B cell (primary cell): ENCODE measurements at regions not wholly inside any gene's neighbourhood (a gene's known extent, or its start where the extent isn't known, plus 50 kb on each side); places are given as distances from the start of the nearest gene placed in this dataset.

Experiments
- ATAC-seq: fragments of 200-7000 bp; cut with Tn5 transposase; one replicate; pipeline ENCODE4 v1.10.0; 2021; ENCODE audit warnings: low read depth, mild to moderate bottlenecking, moderate number of reproducible peaks, moderate library complexity
- CTCF ChIA-PET: fragments of 350-600 bp; sonication (Branson Sonifier 250); formaldehyde crosslinking; loops from one replicate; lab custom pipeline; 2021; ENCODE audit warnings: antibody characterized with exemption, inconsistent platforms; lab: Charles Lee
- POLR2A ChIA-PET: fragments of 350-600 bp; sonication (Branson Sonifier 250); formaldehyde crosslinking; loops from one replicate; lab custom pipeline; 2021; ENCODE audit warnings: antibody characterized with exemption; lab: Charles Lee
- DNase-seq: peaks from one replicate; pipeline ENCODE4 v3.0.0; 2013
- H2AFZ ChIP-seq: 2 replicates; pipeline ENCODE4 v1.6.1; 2012; ENCODE audit warnings: mild to moderate bottlenecking, low read depth, low read length; ENCODE audit not compliant: insufficient read depth, poor library complexity, severe bottlenecking
- H3K27ac ChIP-seq, 2 donors: 1 replicate in 1 of 2; 2 replicates in 1 of 2; pipeline ENCODE4 v1.5.1; 2012 to 2013; ENCODE audit warnings: low read length in 2 of 2, mild to moderate bottlenecking in 2 of 2, moderate library complexity in 1 of 2
- H3K27me3 ChIP-seq, 4 experiments: fragments of 200-600 bp in 1 of 4; sonication (generic) in 1 of 4; replicated peaks in 1 of 4; 1 replicate in 2 of 4; 2 replicates in 2 of 4; pipeline versions ENCODE4 v1.6.1 to v1.7.0; 2013 to 2016; ENCODE audit warnings: low read length in 3 of 4, mild to moderate bottlenecking in 2 of 4, mixed read lengths in 1 of 4, moderate library complexity in 1 of 4; ENCODE audit not compliant: insufficient read depth in 4 of 4, control insufficient read depth in 3 of 4; ENCODE audit errors: control extremely low read depth in 1 of 4
- H3K36me3 ChIP-seq, 2 experiments: replicated peaks in 1 of 2; 1 replicate in 1 of 2; 2 replicates in 1 of 2; pipeline versions ENCODE4 v1.6.1 to v1.7.1; 2013; ENCODE audit warnings: low read length in 1 of 2; ENCODE audit not compliant: insufficient read depth in 2 of 2, control insufficient read depth in 1 of 2; ENCODE audit errors: control extremely low read depth in 1 of 2, extremely low read depth in 1 of 2
- H3K4me1 ChIP-seq, 2 donors: fragments of 200-600 bp in 1 of 2; sonication (generic) in 1 of 2; 1 replicate in 1 of 2; 2 replicates in 1 of 2; pipeline versions ENCODE4 v1.5.1 to v1.6.1; 2013 to 2017; ENCODE audit warnings: low read length in 2 of 2; ENCODE audit not compliant: control insufficient read depth in 2 of 2, insufficient read depth in 2 of 2
- H3K4me2 ChIP-seq: replicated peaks from 2 replicates; pipeline ENCODE3; 2012; ENCODE audit warnings: mild to moderate bottlenecking, low read depth, low read length; ENCODE audit not compliant: poor library complexity, severe bottlenecking
- H3K4me3 ChIP-seq, 5 experiments: fragments of 200-600 bp in 1 of 5; sonication (generic) in 1 of 5; 1 replicate in 3 of 5; 2 replicates in 2 of 5; pipeline versions ENCODE4 v1.5.1 to v1.7.0; 2011 to 2016; ENCODE audit warnings: low read length in 4 of 5, mild to moderate bottlenecking in 4 of 5, low read depth in 2 of 5, control low read depth in 1 of 5, moderate library complexity in 1 of 5; ENCODE audit not compliant: insufficient read depth in 1 of 5; ENCODE audit errors: control extremely low read depth in 1 of 5, extremely low read depth in 1 of 5
- H3K79me2 ChIP-seq: fragments of 200-600 bp; sonication (generic); one replicate; pipeline ENCODE4 v1.6.0; 2016; ENCODE audit warnings: low read length; ENCODE audit not compliant: control insufficient read depth, insufficient read depth
- H3K9ac ChIP-seq: fragments of 200-600 bp; sonication (generic); 2 replicates; pipeline ENCODE4 v1.6.1; 2017; ENCODE audit warnings: mild to moderate bottlenecking, low read length, moderate library complexity
- H3K9me3 ChIP-seq, 3 donors: one replicate each; pipeline versions ENCODE4 v1.6.1 to v1.7.1; 2013; ENCODE audit warnings: low read length in 2 of 3; ENCODE audit not compliant: control insufficient read depth in 2 of 3, insufficient read depth in 1 of 3; ENCODE audit errors: control extremely low read depth in 1 of 3
- H4K20me1 ChIP-seq: 2 replicates; pipeline ENCODE4 v1.6.0; 2012; ENCODE audit warnings: mild to moderate bottlenecking, low read length; ENCODE audit not compliant: insufficient read depth, control insufficient read depth, poor library complexity, severe bottlenecking
- H3K27ac Mint-ChIP-seq: one replicate; pipeline ENCODE4 v1.8.0; 2021; ENCODE audit warnings: mixed read lengths
- H3K27me3 Mint-ChIP-seq: one replicate; pipeline ENCODE4 v1.8.0; 2021; ENCODE audit warnings: mixed read lengths
- H3K4me1 Mint-ChIP-seq: one replicate; pipeline ENCODE4 v1.8.0; 2021; ENCODE audit warnings: mixed read lengths
- H3K4me3 Mint-ChIP-seq: one replicate; pipeline ENCODE4 v1.8.0; 2021; ENCODE audit warnings: mixed read lengths
- H3K9me3 Mint-ChIP-seq: one replicate; pipeline ENCODE4 v1.8.0; 2022; ENCODE audit warnings: mixed read lengths; ENCODE audit not compliant: insufficient read depth
- EZH2 ChIP-seq: IDR thresholded peaks from 2 replicates; pipeline ENCODE4 v1.6.1; 2012; ENCODE audit warnings: borderline replicate concordance, low read depth, mild to moderate bottlenecking, moderate library complexity, low read length; ENCODE audit not compliant: insufficient read depth, poor library complexity, severe bottlenecking
- WGBS: methylation state at CpG from one replicate; pipeline ENCODE4 v1.1.5; 2013; ENCODE audit warnings: missing lambda C conversion rate; ENCODE audit not compliant: insufficient coverage; 5-methylcytosine and 5-hydroxymethylcytosine counted together
- intact Hi-C: fragments of 100-400 bp; cut with micrococcal nuclease; formaldehyde crosslinking; loops from one replicate; pipeline ENCODE4 v1.10.0; 2022
- TF ChIP-seq, protein P1 (sequence below): fragments of 200-600 bp; IDR thresholded peaks from one replicate; pipeline ENCODE4 v1.8.0; 2022; ENCODE audit warnings: antibody characterized with exemption, mild to moderate bottlenecking

GRCh38 chr1:8133190-8133589 lies 107.1 kb upstream of the ERRFI1 start:
- Mint-ChIP-seq H3K27ac (no peak overlapping the region), H3K9me3 (no peaks in the 10 kb centered on the region), H3K4me1 (no peaks in the 10 kb centered on the region), H3K4me3 (no peak overlapping the region), H3K27me3 (peaks cover 43% of the 10 kb centered on the region)
- no peak for DNase-seq
- no peak for TF ChIP-seq EZH2
- TF ChIP-seq, protein P1, sequence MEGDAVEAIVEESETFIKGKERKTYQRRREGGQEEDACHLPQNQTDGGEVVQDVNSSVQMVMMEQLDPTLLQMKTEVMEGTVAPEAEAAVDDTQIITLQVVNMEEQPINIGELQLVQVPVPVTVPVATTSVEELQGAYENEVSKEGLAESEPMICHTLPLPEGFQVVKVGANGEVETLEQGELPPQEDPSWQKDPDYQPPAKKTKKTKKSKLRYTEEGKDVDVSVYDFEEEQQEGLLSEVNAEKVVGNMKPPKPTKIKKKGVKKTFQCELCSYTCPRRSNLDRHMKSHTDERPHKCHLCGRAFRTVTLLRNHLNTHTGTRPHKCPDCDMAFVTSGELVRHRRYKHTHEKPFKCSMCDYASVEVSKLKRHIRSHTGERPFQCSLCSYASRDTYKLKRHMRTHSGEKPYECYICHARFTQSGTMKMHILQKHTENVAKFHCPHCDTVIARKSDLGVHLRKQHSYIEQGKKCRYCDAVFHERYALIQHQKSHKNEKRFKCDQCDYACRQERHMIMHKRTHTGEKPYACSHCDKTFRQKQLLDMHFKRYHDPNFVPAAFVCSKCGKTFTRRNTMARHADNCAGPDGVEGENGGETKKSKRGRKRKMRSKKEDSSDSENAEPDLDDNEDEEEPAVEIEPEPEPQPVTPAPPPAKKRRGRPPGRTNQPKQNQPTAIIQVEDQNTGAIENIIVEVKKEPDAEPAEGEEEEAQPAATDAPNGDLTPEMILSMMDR = no peak
- POLR2A ChIA-PET = no interaction called here
- no peaks in the 10 kb centered on the region for H3K79me2 ChIP-seq
- H3K4me2 ChIP-seq = no peak overlapping the region
- intact Hi-C loops = no loop called here
- H3K4me1 ChIP-seq = no peaks in the 10 kb centered on the region
- no peak overlapping the region for H3K27ac ChIP-seq
- ATAC-seq = no peak
- peaks cover 0 to 5% (median 2%) of the 10 kb centered on the region in 4 experiments for H3K27me3 ChIP-seq
- CTCF ChIA-PET = interaction anchor here (0.7 kb wide), 1 partner anchor 75 kb away, joined by 3 read pairs; no protein-coding TSS in a partner anchor
- no peak overlapping the region for H3K4me3 ChIP-seq
- no peaks in the 10 kb centered on the region for H4K20me1 ChIP-seq
- WGBS = 32% methylated on average over 4 of the region's 5 CpGs
- no peaks in the 10 kb centered on the region for H3K36me3 ChIP-seq
- no peak overlapping the region for H2AFZ ChIP-seq
- H3K9ac ChIP-seq = no peak overlapping the region
- no peaks in the 10 kb centered on the region for H3K9me3 ChIP-seq

- ATAC-seq = no peak
- peak overlapping the region; percentile 36 for H3K4me2 ChIP-seq
Measured at GRCh38 chr1:8127171-8127641, 101.1 kb upstream of the ERRFI1 start.

More at GRCh38 chr1:8127171-8127641, 101.1 kb upstream of the ERRFI1 start:
- no peaks in the 10 kb centered on the region for H3K79me2 ChIP-seq
- Mint-ChIP-seq H3K4me1 (peaks cover 6% of the 10 kb centered on the region), H3K27me3 (peaks cover 20% of the 10 kb centered on the region), H3K4me3 (no peak overlapping the region), H3K27ac (no peak overlapping the region), H3K9me3 (peaks cover 4% of the 10 kb centered on the region)
- TF ChIP-seq, protein P1 = no peak
- no peak for TF ChIP-seq EZH2
- WGBS = 33% methylated on average over 2 of the region's 3 CpGs
- H3K9ac ChIP-seq = no peak overlapping the region
- intact Hi-C loops = no loop called here
- ChIA-PET POLR2A (no interaction called here), CTCF (no interaction called here)
- H3K9me3 ChIP-seq = peaks cover 0 to 12% (median 0%) of the 10 kb centered on the region in 3 donors
- no peaks in the 10 kb centered on the region for H3K36me3 ChIP-seq
- peak; percentile 20 for DNase-seq
- H3K4me3 ChIP-seq = no peak overlapping the region
- H3K27ac ChIP-seq = peak overlapping the region in 1 of 2 donors; percentile 36
- H3K4me1 ChIP-seq = peaks cover 5% of the 10 kb centered on the region in 2 donors
- H2AFZ ChIP-seq = peak overlapping the region; percentile 65
- peaks cover 0 to 6% (median 1%) of the 10 kb centered on the region in 4 experiments for H3K27me3 ChIP-seq
- no peaks in the 10 kb centered on the region for H4K20me1 ChIP-seq
